Vagina (tissue), 2 donors: ENCODE measurements at regions not wholly inside any gene's neighbourhood (a gene's known extent, or its start where the extent isn't known, plus 50 kb on each side); places are given as distances from the start of the nearest gene placed in this dataset.

Experiments used
- DNase-seq, 2 donors: peaks; one replicate each; pipeline ENCODE4 v3.0.0-alpha.2; 2017; ENCODE audit errors: extremely low spot score in 2 of 2
- H3K27ac ChIP-seq: fragments of 200-600 bp; sonication (generic); one replicate; pipeline ENCODE4 v1.5.1; 2019
- H3K27me3 ChIP-seq: fragments of 200-600 bp; sonication (generic); one replicate; pipeline ENCODE4 v1.5.1; 2019
- H3K36me3 ChIP-seq, 2 donors: fragments of 200-600 bp; sonication (generic); one replicate each; pipeline ENCODE4 v1.5.1; 2017 to 2019
- H3K4me1 ChIP-seq: fragments of 200-600 bp; sonication (generic); one replicate; pipeline ENCODE4 v1.5.1; 2019
- H3K4me3 ChIP-seq, 2 donors: fragments of 200-600 bp; sonication (generic); 1 replicate in 1 of 2; 2 replicates in 1 of 2; pipeline ENCODE4 v1.5.1; 2016 to 2019
- H3K9me3 ChIP-seq: fragments of 200-600 bp; sonication (generic); one replicate; pipeline ENCODE4 v1.5.1; 2019
- POLR2A ChIP-seq, 2 donors: fragments of 450-650 bp; IDR thresholded peaks; one replicate each; pipeline ENCODE4 v1.6.1; 2017; ENCODE audit warnings: antibody characterized with exemption in 2 of 2, mild to moderate bottlenecking in 2 of 2, moderate library complexity in 2 of 2
- POLR2AphosphoS5 ChIP-seq, 2 donors: sonication (generic); formaldehyde crosslinking; IDR thresholded peaks; one replicate each; pipeline ENCODE4 v1.9.0; 2017; ENCODE audit warnings: antibody characterized with exemption in 2 of 2, mild to moderate bottlenecking in 2 of 2, low read depth in 1 of 2; ENCODE audit not compliant: insufficient read depth in 1 of 2
- intact Hi-C: fragments of 100-400 bp; cut with DNase I; formaldehyde crosslinking; loops from one replicate; pipeline ENCODE4 v1.15.1; 2023
- TF ChIP-seq, protein P1 (sequence below), 3 experiments: fragments of 450-650 bp in 2 of 3; fragments of 200-600 bp in 1 of 3; sonication (generic) in 1 of 3; IDR thresholded peaks; one replicate each; pipeline ENCODE4 v1.5.1; 2017 to 2019; ENCODE audit warnings: antibody characterized with exemption in 3 of 3, mild to moderate bottlenecking in 2 of 3, moderate library complexity in 2 of 3

DNA sequence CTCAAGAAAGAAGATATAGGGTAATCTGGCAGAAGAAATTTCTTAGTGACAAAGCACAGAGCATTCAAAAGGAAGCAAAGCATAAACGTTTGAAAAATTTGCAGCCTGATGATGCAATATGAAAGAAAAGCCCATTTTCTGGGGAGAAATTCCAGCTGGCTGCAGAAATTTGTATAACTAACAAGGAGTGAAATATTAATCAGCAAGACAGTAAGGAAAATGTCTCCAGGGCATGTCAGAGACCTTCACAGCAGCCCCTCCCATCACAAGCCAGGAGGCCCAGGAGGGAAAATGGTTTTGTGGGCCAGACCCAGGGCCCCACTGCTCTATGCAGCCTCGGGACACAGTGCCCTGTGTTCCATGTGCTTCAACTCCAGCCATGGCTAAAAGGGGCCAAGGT, 359.4 kb downstream of the HINT1 start:
- intact Hi-C loops: no loop called here
- Histone ChIP-seq H3K27me3 (no peaks in the 10 kb centered on the region), H3K4me1 (no peaks in the 10 kb centered on the region), H3K4me3 (no peak overlapping the region), H3K9me3 (no peaks in the 10 kb centered on the region), H3K27ac (no peak overlapping the region), H3K36me3 (no peaks in the 10 kb centered on the region)
- DNase-seq: no peak
- TF ChIP-seq POLR2A (IDR thresholded peaks at IDR 0.05): no peak
- TF ChIP-seq POLR2AphosphoS5 (IDR thresholded peaks at IDR 0.05; ENCODE audit: insufficient read depth in 1 of 2, low read depth in 1 of 2): no peak
- TF ChIP-seq, protein P1, sequence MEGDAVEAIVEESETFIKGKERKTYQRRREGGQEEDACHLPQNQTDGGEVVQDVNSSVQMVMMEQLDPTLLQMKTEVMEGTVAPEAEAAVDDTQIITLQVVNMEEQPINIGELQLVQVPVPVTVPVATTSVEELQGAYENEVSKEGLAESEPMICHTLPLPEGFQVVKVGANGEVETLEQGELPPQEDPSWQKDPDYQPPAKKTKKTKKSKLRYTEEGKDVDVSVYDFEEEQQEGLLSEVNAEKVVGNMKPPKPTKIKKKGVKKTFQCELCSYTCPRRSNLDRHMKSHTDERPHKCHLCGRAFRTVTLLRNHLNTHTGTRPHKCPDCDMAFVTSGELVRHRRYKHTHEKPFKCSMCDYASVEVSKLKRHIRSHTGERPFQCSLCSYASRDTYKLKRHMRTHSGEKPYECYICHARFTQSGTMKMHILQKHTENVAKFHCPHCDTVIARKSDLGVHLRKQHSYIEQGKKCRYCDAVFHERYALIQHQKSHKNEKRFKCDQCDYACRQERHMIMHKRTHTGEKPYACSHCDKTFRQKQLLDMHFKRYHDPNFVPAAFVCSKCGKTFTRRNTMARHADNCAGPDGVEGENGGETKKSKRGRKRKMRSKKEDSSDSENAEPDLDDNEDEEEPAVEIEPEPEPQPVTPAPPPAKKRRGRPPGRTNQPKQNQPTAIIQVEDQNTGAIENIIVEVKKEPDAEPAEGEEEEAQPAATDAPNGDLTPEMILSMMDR (IDR thresholded peaks at IDR 0.05): no peak

DNA sequence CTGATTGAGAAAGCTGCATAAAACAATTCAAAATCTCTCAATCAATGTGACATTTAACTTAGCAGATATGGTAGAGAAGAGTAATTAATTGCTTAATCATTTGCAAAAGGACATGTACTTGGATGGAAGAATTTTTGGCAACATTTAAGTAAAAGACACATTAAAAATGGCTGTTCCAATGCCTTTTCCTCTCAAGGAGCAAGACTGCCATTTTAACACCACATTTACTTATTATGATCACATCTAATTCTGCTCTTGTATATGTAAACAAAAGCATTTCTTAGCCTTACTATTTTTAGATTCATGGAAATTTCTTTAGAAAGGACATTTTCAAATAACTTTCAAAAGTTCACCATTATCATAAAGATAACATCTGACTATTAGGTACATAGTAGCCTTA, 360.0 kb downstream of the HINT1 start:
- H3K27ac ChIP-seq: no peak overlapping the region
- no peaks in the 10 kb centered on the region for H3K9me3 ChIP-seq
- no peaks in the 10 kb centered on the region for H3K27me3 ChIP-seq
- TF ChIP-seq POLR2AphosphoS5 (IDR thresholded peaks at IDR 0.05; ENCODE audit: insufficient read depth in 1 of 2, low read depth in 1 of 2) (no peak), POLR2A (IDR thresholded peaks at IDR 0.05) (no peak)
- TF ChIP-seq, protein P1 (IDR thresholded peaks at IDR 0.05): no peak
- no peaks in the 10 kb centered on the region for H3K4me1 ChIP-seq
- H3K4me3 ChIP-seq: no peak overlapping the region
- intact Hi-C loops: no loop called here
- no peaks in the 10 kb centered on the region for H3K36me3 ChIP-seq
- DNase-seq: no peak

DNA sequence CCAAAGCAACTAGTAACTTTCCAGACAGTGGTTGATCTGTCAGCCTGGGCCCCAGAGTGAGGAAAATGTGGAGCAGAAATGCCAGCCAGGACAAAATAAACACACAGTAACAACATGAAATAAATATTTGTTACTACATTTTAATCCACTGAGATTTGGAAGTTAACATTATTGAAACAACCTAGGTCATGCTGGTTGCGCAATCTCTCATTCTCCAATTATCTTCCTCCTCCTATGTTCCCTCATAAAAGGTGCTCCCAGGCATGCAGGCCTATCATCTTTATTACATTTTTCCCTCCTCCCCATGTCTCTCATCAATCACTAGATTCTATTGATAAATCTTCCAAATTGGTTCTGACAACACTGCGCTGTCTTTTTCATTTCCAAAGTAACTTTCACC, 363.1 kb downstream of the HINT1 start:
- no peak for DNase-seq
- no peak overlapping the region for H3K4me3 ChIP-seq
- intact Hi-C loops: no loop called here
- H3K27me3 ChIP-seq: no peaks in the 10 kb centered on the region
- H3K4me1 ChIP-seq: no peaks in the 10 kb centered on the region
- H3K27ac ChIP-seq: no peak overlapping the region
- TF ChIP-seq, protein P1 (IDR thresholded peaks at IDR 0.05): no peak
- TF ChIP-seq POLR2A (IDR thresholded peaks at IDR 0.05) (no peak), POLR2AphosphoS5 (IDR thresholded peaks at IDR 0.05; ENCODE audit: insufficient read depth in 1 of 2, low read depth in 1 of 2) (no peak)
- no peaks in the 10 kb centered on the region for H3K9me3 ChIP-seq
- no peaks in the 10 kb centered on the region for H3K36me3 ChIP-seq

DNA sequence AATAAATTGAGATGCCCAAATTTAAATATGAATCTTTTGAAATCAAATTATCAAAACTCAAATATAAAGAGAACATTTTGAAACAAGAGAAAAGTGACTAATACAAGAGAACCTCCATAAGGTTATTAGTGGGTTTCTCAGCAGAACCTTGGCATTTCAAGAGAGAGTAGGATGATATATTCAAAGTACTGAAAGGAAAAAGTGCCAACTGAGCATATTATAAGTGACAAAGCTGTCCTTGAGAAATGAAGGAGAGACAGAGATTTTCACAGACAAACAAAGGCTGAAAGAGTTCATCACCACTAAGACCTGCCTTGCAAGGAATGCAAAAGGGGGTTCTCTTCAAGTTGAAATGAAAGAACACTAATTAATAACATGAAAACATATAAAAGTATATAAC, 366.0 kb downstream of the HINT1 start:
- H3K27ac ChIP-seq: no peak overlapping the region
- H3K4me1 ChIP-seq: no peaks in the 10 kb centered on the region
- H3K36me3 ChIP-seq: no peaks in the 10 kb centered on the region
- H3K27me3 ChIP-seq: no peaks in the 10 kb centered on the region
- intact Hi-C loops: no loop called here
- DNase-seq: no peak
- H3K4me3 ChIP-seq: no peak overlapping the region
- no peaks in the 10 kb centered on the region for H3K9me3 ChIP-seq
- TF ChIP-seq POLR2A (IDR thresholded peaks at IDR 0.05): no peak
- TF ChIP-seq POLR2AphosphoS5 (IDR thresholded peaks at IDR 0.05; ENCODE audit: insufficient read depth in 1 of 2, low read depth in 1 of 2): no peak
- TF ChIP-seq, protein P1 (IDR thresholded peaks at IDR 0.05): no peak

DNA sequence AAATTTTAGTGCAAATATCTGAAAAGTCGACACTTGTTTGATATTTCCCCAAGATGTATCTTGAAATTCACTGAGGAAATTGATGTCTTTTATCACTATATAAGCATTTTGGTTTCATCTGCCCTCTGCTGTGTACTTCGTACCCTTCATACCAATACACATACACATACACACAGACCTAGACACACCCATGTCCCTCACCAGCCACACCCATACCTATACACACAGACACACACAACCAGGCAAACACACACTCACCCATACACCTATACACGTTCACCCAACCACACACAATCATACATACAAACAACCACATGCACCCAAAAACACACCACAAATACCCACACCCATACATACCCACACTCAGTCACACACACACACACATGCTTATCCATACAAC, 367.8 kb downstream of the HINT1 start:
- TF ChIP-seq POLR2AphosphoS5 (IDR thresholded peaks at IDR 0.05; ENCODE audit: insufficient read depth in 1 of 2, low read depth in 1 of 2) (no peak), POLR2A (IDR thresholded peaks at IDR 0.05) (no peak)
- TF ChIP-seq, protein P1 (IDR thresholded peaks at IDR 0.05): no peak
- no peak overlapping the region for H3K27ac ChIP-seq
- no peaks in the 10 kb centered on the region for H3K27me3 ChIP-seq
- H3K4me3 ChIP-seq: no peak overlapping the region
- no peak for DNase-seq
- H3K36me3 ChIP-seq: no peaks in the 10 kb centered on the region
- no peaks in the 10 kb centered on the region for H3K9me3 ChIP-seq
- intact Hi-C loops: no loop called here
- H3K4me1 ChIP-seq: no peaks in the 10 kb centered on the region
